ENCODE measurements at regions not wholly inside any gene's neighbourhood (a gene's known extent, or its start where the extent isn't known, plus 50 kb on each side); places are given as distances from the start of the nearest gene placed in this dataset.

DNA sequence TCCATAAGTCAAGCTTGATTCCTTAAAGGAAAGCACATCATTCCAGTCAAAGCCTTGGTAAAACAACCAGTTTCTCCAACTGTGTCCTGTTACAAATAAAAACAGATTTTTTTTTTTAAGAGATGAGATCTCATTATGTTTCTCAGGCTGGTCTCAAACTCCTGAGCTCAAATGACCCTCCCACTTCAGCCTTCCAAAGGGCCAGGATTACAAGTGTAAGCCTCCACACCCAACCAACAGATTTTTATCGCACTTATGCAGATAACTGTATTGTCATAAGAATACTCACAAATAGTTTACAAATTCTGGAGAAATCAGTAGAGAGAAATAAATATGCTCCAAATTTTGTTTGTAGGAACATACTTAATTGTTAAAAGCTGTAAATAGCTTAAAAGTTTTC is 56.2 kb upstream of the SLC2A13 start:
- H3K4me3 ChIP-seq = no peak overlapping the region
- H3K27ac ChIP-seq = no peak overlapping the region
- H3K4me1 ChIP-seq = no peaks in the 10 kb centered on the region
- TF ChIP-seq, protein P1, sequence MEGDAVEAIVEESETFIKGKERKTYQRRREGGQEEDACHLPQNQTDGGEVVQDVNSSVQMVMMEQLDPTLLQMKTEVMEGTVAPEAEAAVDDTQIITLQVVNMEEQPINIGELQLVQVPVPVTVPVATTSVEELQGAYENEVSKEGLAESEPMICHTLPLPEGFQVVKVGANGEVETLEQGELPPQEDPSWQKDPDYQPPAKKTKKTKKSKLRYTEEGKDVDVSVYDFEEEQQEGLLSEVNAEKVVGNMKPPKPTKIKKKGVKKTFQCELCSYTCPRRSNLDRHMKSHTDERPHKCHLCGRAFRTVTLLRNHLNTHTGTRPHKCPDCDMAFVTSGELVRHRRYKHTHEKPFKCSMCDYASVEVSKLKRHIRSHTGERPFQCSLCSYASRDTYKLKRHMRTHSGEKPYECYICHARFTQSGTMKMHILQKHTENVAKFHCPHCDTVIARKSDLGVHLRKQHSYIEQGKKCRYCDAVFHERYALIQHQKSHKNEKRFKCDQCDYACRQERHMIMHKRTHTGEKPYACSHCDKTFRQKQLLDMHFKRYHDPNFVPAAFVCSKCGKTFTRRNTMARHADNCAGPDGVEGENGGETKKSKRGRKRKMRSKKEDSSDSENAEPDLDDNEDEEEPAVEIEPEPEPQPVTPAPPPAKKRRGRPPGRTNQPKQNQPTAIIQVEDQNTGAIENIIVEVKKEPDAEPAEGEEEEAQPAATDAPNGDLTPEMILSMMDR (IDR thresholded peaks at IDR 0.05) = no peak
- TF ChIP-seq POLR2A (IDR thresholded peaks at IDR 0.05) = no peak
- no peak for TF ChIP-seq POLR2AphosphoS5 (IDR thresholded peaks at IDR 0.05)
- TF ChIP-seq EP300 (IDR thresholded peaks at IDR 0.05; ENCODE audit: low read depth) = no peak
- H3K9me3 ChIP-seq = no peaks in the 10 kb centered on the region
- in situ Hi-C loops (cut with MboI; ENCODE audit: low pct_ligation_motif_present in 1 of 4, low pct_unique_long_range_greater_than_20kb in 1 of 4, low sequenced_read_pairs in 3 of 4) (loop anchor here in 1 of 4 donors (25.0 kb wide), 1 partner anchor 150 kb away; no protein-coding TSS in a partner anchor), intact Hi-C loops (cut with DNase I; ENCODE audit: low total_unique reads) (no loop called here)
- H3K36me3 ChIP-seq = no peaks in the 10 kb centered on the region
- no peak for DNase-seq
- 94 to 100% methylated on average over 1 of the region's 1 CpG for WGBS, 2 donors (ENCODE audit: low coverage in 1 of 2)
- H3K27me3 ChIP-seq = no peaks in the 10 kb centered on the region

DNA sequence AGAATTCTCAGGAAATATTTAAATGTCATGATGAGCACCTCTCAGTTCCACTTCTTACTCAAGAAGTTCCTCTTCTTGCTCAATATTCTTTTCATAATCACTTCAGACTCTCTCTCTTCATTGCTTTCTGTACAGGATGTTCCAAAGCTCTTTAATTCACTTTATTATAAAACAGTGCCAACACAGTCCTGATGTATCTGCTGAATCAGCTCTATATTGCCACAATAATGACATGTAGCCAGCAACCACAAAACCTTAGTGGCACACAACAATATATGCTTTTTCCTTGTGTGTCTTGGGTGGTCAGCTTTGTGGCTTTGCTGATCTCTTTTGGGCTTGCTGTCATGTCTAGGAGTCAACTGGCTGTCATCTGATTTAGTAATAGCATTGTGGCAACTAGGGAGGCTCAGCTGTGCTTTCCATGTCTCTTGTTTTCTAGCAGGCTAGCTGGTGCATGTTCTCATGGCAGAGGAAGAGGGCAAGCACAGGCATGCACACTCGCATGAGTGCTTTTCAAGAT is 52.8 kb upstream of the SLC2A13 start:
- H3K9me3 ChIP-seq = no peaks in the 10 kb centered on the region
- intact Hi-C loops (cut with DNase I; ENCODE audit: low total_unique reads) = loop anchor here (10.0 kb wide), 1 partner anchor 156 kb away; no protein-coding TSS in a partner anchor
- H3K27ac ChIP-seq = peak overlapping the region in 1 of 4 donors; percentile 34
- H3K27me3 ChIP-seq = no peaks in the 10 kb centered on the region
- WGBS, 2 donors (ENCODE audit: low coverage in 1 of 2) = 93 to 100% methylated on average over 1 of the region's 1 CpG
- DNase-seq = peak; percentile 12
- TF ChIP-seq POLR2A (IDR thresholded peaks at IDR 0.05) = no peak
- TF ChIP-seq EP300 (IDR thresholded peaks at IDR 0.05; ENCODE audit: low read depth) = no peak
- TF ChIP-seq, protein P1 (IDR thresholded peaks at IDR 0.05) = no peak
- TF ChIP-seq POLR2AphosphoS5 (IDR thresholded peaks at IDR 0.05) = no peak
- in situ Hi-C loops (cut with MboI; ENCODE audit: low pct_ligation_motif_present in 1 of 4, low pct_unique_long_range_greater_than_20kb in 1 of 4, low sequenced_read_pairs in 3 of 4) = loop anchor here in 2 of 4 donors (10.0 to 25.0 kb wide), 2 partner anchors 154 to 156 kb away; no protein-coding TSS in a partner anchor
- no peaks in the 10 kb centered on the region for H3K4me1 ChIP-seq
- no peaks in the 10 kb centered on the region for H3K36me3 ChIP-seq
- H3K4me3 ChIP-seq = no peak overlapping the region

DNA sequence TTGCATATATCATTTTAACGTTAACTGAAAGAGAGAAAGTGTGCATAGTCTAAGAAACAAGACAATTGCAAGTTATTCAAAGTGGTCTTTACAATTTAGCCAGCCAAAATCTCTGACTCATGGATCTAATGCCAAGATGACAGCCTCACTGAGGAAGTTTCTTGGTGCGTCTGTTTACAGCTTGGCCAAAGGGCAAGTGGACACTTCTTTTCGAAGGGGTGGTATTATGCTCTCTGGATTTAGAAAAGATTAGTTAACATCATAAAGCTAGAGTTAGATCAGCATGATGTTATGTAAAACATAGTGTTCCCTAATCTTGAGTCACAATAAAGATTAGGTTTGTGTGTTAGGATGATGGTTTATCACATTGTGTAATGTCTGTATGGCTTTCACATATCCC is 51.5 kb upstream of the SLC2A13 start:
- Histone ChIP-seq H3K27me3 (no peaks in the 10 kb centered on the region), H3K4me1 (no peaks in the 10 kb centered on the region), H3K36me3 (no peaks in the 10 kb centered on the region), H3K9me3 (no peaks in the 10 kb centered on the region), H3K27ac (no peak overlapping the region), H3K4me3 (no peak overlapping the region)
- 54 to 57% methylated on average over 3 of the region's 3 CpGs for WGBS, 2 donors (ENCODE audit: low coverage in 1 of 2)
- intact Hi-C loops (cut with DNase I; ENCODE audit: low total_unique reads) = loop anchor here (10.0 kb wide), 1 partner anchor 157 kb away; no protein-coding TSS in a partner anchor
- in situ Hi-C loops (cut with MboI; ENCODE audit: low pct_ligation_motif_present in 1 of 4, low pct_unique_long_range_greater_than_20kb in 1 of 4, low sequenced_read_pairs in 3 of 4) = loop anchor here in 2 of 4 donors (10.0 to 25.0 kb wide), 2 partner anchors 155 to 157 kb away; no protein-coding TSS in a partner anchor
- no peak for DNase-seq
- no peak for TF ChIP-seq EP300 (IDR thresholded peaks at IDR 0.05; ENCODE audit: low read depth)
- no peak for TF ChIP-seq POLR2A (IDR thresholded peaks at IDR 0.05)
- TF ChIP-seq POLR2AphosphoS5 (IDR thresholded peaks at IDR 0.05) = no peak
- TF ChIP-seq, protein P1 (IDR thresholded peaks at IDR 0.05) = no peak

DNA sequence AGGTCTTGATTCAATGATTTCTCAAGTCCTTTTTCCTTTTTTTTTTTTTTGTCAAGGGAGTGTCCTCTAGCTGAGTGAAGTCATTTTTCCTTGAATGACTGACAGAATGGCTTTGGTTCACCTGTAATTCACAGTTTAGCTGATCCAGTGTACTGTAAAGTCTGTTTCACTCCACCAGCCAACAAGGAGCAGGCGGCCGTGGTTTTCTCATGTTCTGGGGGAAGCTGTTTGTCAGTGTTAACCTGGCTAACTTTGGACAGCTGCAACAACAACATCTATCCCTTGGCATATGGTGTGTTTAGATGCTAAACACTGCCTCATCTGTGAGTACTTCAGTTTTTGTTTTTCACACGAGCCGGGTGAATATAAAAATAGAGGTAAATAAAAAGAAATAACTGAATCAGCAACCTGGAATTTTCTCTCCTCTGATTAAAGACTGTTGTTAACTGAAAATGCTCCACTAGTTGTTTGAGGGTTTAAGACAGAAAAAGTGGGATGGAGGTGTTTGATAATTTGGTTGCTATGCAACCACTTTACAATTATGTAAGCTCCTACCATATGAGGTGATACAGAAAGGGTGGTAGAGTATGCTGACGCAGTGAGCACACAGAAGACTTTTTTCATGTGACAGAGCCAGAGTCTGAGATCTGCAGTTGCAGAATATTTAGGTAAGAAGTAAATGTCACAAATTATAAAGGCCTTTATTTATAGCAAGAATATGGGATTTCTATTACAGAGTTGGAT is 50.3 kb upstream of the SLC2A13 start:
- intact Hi-C loops (cut with DNase I; ENCODE audit: low total_unique reads) (loop anchor here (10.0 kb wide), 1 partner anchor 159 kb away; no protein-coding TSS in a partner anchor), in situ Hi-C loops (cut with MboI; ENCODE audit: low pct_ligation_motif_present in 1 of 4, low pct_unique_long_range_greater_than_20kb in 1 of 4, low sequenced_read_pairs in 3 of 4) (loop anchor here in 2 of 4 donors (10.0 to 25.0 kb wide), 2 partner anchors 156 to 159 kb away; no protein-coding TSS in a partner anchor)

More for the DNA sequence above, 50.3 kb upstream of the SLC2A13 start:
- Histone ChIP-seq H3K4me1 (no peaks in the 10 kb centered on the region), H3K36me3 (no peaks in the 10 kb centered on the region), H3K27ac (no peak overlapping the region), H3K27me3 (no peaks in the 10 kb centered on the region), H3K9me3 (no peaks in the 10 kb centered on the region), H3K4me3 (no peak overlapping the region)
- 55 to 64% methylated on average over 5 of the region's 5 CpGs for WGBS, 2 donors (ENCODE audit: low coverage in 1 of 2)
- TF ChIP-seq EP300 (IDR thresholded peaks at IDR 0.05; ENCODE audit: low read depth) (no peak), POLR2AphosphoS5 (IDR thresholded peaks at IDR 0.05) (no peak), POLR2A (IDR thresholded peaks at IDR 0.05) (no peak)
- TF ChIP-seq, protein P1 (IDR thresholded peaks at IDR 0.05) = no peak
- no peak for DNase-seq

Measured in transverse colon (tissue), 4 donors.